ENCODE measurements at regions not wholly inside any gene's neighbourhood (a gene's known extent, or its start where the extent isn't known, plus 50 kb on each side); places are given as distances from the start of the nearest gene placed in this dataset.

DNA sequence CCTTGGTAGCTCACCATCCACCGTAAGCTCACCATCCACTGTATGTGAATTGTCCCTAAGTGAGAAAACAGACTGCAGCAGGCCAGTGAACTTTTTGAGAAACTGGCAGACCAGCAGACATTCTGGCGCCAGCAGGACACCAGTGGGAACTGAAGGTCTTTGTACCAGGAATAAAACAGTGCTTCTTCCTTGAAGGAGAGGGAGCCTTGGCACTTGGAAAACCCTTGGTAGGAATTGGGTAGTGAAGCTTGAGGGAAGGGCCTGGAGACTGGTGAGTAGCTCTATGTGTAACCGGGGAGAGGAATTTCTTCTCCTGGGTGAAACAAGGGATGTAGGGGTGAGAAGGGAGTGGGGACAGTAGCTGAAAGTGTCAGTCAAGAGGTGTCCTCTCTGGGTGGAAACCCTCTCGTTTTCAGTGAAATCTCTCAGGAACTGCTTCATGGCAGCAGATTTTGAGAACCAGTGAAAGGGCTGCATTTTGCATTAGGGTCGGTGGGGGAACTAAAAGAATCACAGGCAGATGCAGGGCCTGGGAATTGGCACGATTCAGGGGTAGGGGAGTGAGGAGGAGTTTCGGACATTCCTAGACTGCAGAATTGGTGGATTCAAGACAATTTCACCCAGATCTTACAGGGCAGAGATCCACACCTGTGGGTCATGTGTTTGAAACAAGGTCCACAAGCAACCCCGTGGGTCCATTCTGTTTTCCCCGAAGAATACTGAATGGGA is 131.5 kb upstream of the DLX2 start:
- no peak for TF ChIP-seq CTCF (IDR thresholded peaks at IDR 0.05; ENCODE audit: low read depth, low read length)
- H3K27ac ChIP-seq, result no peak overlapping the region

DNA sequence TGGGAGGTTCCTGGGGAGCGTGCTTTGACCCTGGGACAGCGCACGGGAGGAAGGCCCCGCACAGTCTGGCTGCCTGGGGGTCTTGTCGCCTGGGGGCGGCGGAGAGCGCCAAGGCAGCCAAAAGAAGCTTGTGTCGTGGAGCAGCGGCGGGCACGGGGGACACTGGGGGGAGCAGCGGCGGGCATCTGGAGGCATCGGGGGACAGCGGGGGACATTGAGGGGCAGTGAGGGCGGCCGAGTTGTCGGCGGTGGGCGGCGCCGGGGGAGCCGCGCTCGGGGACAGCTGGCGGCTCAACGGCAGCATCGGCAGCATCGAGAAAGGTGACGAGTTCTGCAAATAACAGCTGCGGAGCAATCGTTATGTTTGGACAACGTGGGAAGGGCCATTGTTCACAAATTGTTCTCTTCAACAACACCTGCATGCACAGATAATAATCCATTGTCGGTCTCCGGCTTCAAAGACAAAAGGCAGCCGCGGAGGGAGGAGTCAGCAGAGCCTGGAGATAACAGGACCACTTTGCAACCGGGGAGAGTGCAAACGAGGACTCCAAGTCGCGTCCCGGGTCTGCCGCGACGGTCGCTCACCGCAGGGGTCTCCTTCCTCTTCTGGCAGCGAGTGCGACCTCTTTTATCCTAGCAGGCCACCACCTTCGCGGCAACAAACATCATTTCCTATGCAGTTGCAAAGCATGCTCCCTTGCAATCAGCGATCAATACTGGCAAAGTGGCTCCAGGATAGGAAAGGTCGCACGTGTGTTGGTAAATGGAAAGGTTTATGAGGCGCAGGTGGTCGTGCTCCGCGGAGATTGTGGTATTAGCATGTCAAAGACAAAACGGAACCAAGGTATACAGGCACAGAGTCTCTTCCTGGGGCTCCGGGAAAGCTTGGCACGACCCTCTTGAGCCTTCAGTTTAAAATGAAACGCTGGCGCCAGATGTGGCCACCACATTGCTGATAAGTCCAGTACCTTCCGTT is 132.3 kb upstream of the DLX2 start:
- peak in 1 of 2 donors; percentile 22 for DNase-seq (ENCODE audit: low read depth in 1 of 2, low spot score in 1 of 2)
- TF ChIP-seq CTCF (IDR thresholded peaks at IDR 0.05; ENCODE audit: low read depth, low read length), result no peak
- Histone ChIP-seq H3K27me3 (peaks cover 40% of the 10 kb centered on the region), H3K4me3 (peak overlapping the region; percentile 35), H3K36me3 (no peaks in the 10 kb centered on the region), H3K4me1 (ENCODE audit: low read depth) (peaks cover 2% of the 10 kb centered on the region), H3K27ac (no peak overlapping the region), H3K9me3 (ENCODE audit: low read depth) (no peaks in the 10 kb centered on the region)

More for the DNA sequence above, 131.5 kb upstream of the DLX2 start:
- Histone ChIP-seq H3K4me1 (ENCODE audit: low read depth) (peaks cover 2% of the 10 kb centered on the region), H3K9me3 (ENCODE audit: low read depth) (no peaks in the 10 kb centered on the region), H3K4me3 (peak overlapping the region; percentile 35), H3K27me3 (peaks cover 40% of the 10 kb centered on the region), H3K36me3 (no peaks in the 10 kb centered on the region)
- DNase-seq (ENCODE audit: low read depth in 1 of 2, low spot score in 1 of 2), result no peak

DNA sequence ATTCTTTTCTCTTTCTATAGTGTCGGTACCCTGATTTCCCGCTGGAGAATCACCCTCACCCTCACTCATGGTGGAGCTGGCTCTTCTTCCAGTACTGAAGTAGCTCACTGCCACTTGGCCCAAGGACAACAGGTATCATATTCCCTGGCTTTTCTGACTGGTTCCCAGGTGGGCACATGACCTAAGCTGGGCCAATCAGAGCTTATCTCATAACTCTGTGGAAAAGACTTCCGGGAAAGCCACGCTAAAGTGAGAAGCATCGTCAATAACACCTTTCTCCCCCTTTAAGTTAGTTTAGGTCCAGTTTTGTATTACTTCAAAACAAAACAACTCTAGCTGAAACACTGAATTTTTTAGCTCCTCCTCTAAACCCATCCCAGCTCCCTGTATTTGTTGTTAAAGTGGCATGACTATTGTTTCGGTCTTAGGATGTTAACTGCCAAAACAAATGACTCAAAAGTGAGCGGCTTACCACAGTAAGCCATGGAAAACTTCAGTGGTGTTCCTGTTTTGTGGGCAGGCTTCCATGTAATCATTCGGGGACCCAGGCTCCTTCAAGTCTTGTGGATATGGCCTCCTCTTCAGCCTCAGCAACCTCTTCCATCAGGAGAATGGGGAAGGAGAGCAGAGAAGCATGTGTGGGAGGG is 137.4 kb upstream of the DLX2 start:
- no peak for DNase-seq (ENCODE audit: low read depth in 1 of 2, low spot score in 1 of 2)
- Histone ChIP-seq H3K4me1 (ENCODE audit: low read depth) (peaks cover 4% of the 10 kb centered on the region), H3K27ac (no peak overlapping the region), H3K9me3 (ENCODE audit: low read depth) (no peaks in the 10 kb centered on the region), H3K27me3 (peaks cover 19% of the 10 kb centered on the region), H3K4me3 (no peak overlapping the region), H3K36me3 (no peaks in the 10 kb centered on the region)
- no peak for TF ChIP-seq CTCF (IDR thresholded peaks at IDR 0.05; ENCODE audit: low read depth, low read length)

- TF ChIP-seq CTCF (IDR thresholded peaks at IDR 0.05; ENCODE audit: low read depth, low read length), result no peak
- H3K4me3 ChIP-seq, result no peak overlapping the region
- peaks cover 10% of the 10 kb centered on the region for H3K4me1 ChIP-seq (ENCODE audit: low read depth)
- no peaks in the 10 kb centered on the region for H3K9me3 ChIP-seq (ENCODE audit: low read depth)
- no peak for DNase-seq (ENCODE audit: low read depth in 1 of 2, low spot score in 1 of 2)
- H3K27ac ChIP-seq, result no peak overlapping the region
- H3K27me3 ChIP-seq, result peaks cover 12% of the 10 kb centered on the region
- no peaks in the 10 kb centered on the region for H3K36me3 ChIP-seq
Measured at GRCh38 chr2:172241222-172241621, 138.5 kb upstream of the DLX2 start.

DNA sequence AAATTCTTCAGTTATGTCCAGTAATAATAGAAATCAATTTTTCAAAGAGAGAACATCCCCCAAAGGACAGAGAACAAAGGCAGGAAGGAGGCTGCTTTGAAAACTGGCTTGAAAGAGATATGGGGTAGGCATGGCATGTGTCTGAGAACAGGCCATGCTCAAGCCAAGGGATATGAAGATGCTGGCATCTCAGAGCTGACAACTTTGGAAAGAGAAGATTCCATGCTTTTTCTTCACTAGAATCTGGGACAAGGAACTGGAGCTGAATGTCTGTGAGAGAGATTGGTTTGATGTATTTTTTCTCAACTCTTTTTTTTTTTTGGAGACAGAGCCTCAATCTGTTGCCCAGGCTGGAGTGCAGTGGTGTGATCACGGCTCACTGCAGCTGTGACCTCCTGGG is 139.8 kb upstream of the DLX2 start:
- Histone ChIP-seq H3K4me3 (no peak overlapping the region), H3K36me3 (no peaks in the 10 kb centered on the region)

More for the DNA sequence above, 139.8 kb upstream of the DLX2 start:
- Histone ChIP-seq H3K9me3 (ENCODE audit: low read depth) (no peaks in the 10 kb centered on the region), H3K4me1 (ENCODE audit: low read depth) (peaks cover 13% of the 10 kb centered on the region), H3K27ac (no peak overlapping the region), H3K27me3 (peaks cover 2% of the 10 kb centered on the region)
- no peak for TF ChIP-seq CTCF (IDR thresholded peaks at IDR 0.05; ENCODE audit: low read depth, low read length)
- DNase-seq (ENCODE audit: low read depth in 1 of 2, low spot score in 1 of 2), result no peak

Measured in cardiac muscle cell (in vitro differentiated cells and primary cell).